Caco-2 (cell line): ENCODE measurements at regions not wholly inside any gene's neighbourhood (a gene's known extent, or its start where the extent isn't known, plus 50 kb on each side); places are given as distances from the start of the nearest gene placed in this dataset.

ENCODE experiments used
- BruUV-seq: library from RNA; stranded (reverse); fragments of 400-500 nt; replicated peaks from 2 replicates; lab custom pipeline; 2021; lab: Mats Ljungman, UMichigan
- CTCF ChIA-PET: fragments of 300-600 bp; sonication (Branson Sonifier 250); formaldehyde crosslinking; loops from one replicate; lab custom pipeline; 2022; ENCODE audit warnings: antibody characterized with exemption; lab: Charles Lee
- POLR2A ChIA-PET: fragments of 300-600 bp; sonication (Branson Sonifier 250); formaldehyde crosslinking; loops from one replicate; lab custom pipeline; 2022; ENCODE audit warnings: antibody characterized with exemption; lab: Charles Lee
- DNase-seq, 2 experiments: peaks; one replicate each; pipeline versions ENCODE4 v3.0.0 to v3.0.0-alpha.2; 2020 to 2022
- H3K27me3 ChIP-seq: replicated peaks from 2 replicates; pipeline ENCODE4 v1.6.0; 2011; ENCODE audit warnings: low read length; ENCODE audit not compliant: control insufficient read depth, insufficient read depth
- H3K36me3 ChIP-seq: 2 replicates; pipeline ENCODE4 v1.5.1; 2011; ENCODE audit warnings: low read length; ENCODE audit not compliant: control insufficient read depth, insufficient read depth
- H3K4me1 ChIP-seq: fragments of 250-450 bp; sonication (Bioruptor Pico); 2 replicates; pipeline ENCODE4 v1.5.1; 2020; ENCODE audit warnings: mild to moderate bottlenecking
- H3K4me3 ChIP-seq: 2 replicates; pipeline ENCODE4 v1.5.1; 2011; ENCODE audit warnings: low read depth, mild to moderate bottlenecking, control low read depth, low read length
- H3K9me3 ChIP-seq: fragments of 250-450 bp; sonication (Bioruptor Pico); 2 replicates; pipeline ENCODE4 v1.5.1; 2020; ENCODE audit warnings: mild to moderate bottlenecking, moderate library complexity
- H3K27ac Mint-ChIP-seq: one replicate; pipeline ENCODE4 v1.8.0; 2022; ENCODE audit warnings: mixed read lengths; ENCODE audit not compliant: unreplicated experiment
- H3K27me3 Mint-ChIP-seq: one replicate; pipeline ENCODE4 v1.8.0; 2022; ENCODE audit warnings: mixed read lengths; ENCODE audit not compliant: insufficient read depth, unreplicated experiment
- H3K36me3 Mint-ChIP-seq: one replicate; pipeline ENCODE4 v1.8.0; 2022; ENCODE audit warnings: mild to moderate bottlenecking, mixed read lengths; ENCODE audit not compliant: insufficient read depth, unreplicated experiment
- H3K4me1 Mint-ChIP-seq: one replicate; pipeline ENCODE4 v1.8.0; 2022; ENCODE audit warnings: low read depth, mixed read lengths; ENCODE audit not compliant: unreplicated experiment
- H3K4me3 Mint-ChIP-seq: one replicate; pipeline ENCODE4 v1.8.0; 2022; ENCODE audit warnings: mild to moderate bottlenecking, moderate library complexity, mixed read lengths; ENCODE audit not compliant: unreplicated experiment
- H3K9me3 Mint-ChIP-seq: one replicate; pipeline ENCODE4 v1.8.0; 2022; ENCODE audit warnings: mixed read lengths; ENCODE audit not compliant: unreplicated experiment
- intact Hi-C: fragments of 100-400 bp; cut with micrococcal nuclease; formaldehyde crosslinking; loops from one replicate; pipeline ENCODE4 v1.10.0; 2022; ENCODE audit not compliant: unreplicated experiment
- TF ChIP-seq, protein P1 (sequence below), 2 experiments: fragments of 200-600 bp in 1 of 2; IDR thresholded peaks; 1 replicate in 1 of 2; 2 replicates in 1 of 2; pipeline versions ENCODE4 v1.5.1 to v1.8.0; 2011 to 2022; ENCODE audit warnings: antibody characterized with exemption in 1 of 2, control low read depth in 1 of 2, inconsistent platforms in 1 of 2, low read depth in 1 of 2, low read length in 1 of 2, mild to moderate bottlenecking in 1 of 2, moderate library complexity in 1 of 2; ENCODE audit not compliant: insufficient read depth in 1 of 2, severe bottlenecking in 1 of 2, unreplicated experiment in 1 of 2

GRCh38 chr2:182595650-182596049, 120.4 kb upstream of the DNAJC10 start:
- CTCF ChIA-PET = no interaction called here
- H3K4me3 ChIP-seq = no peak overlapping the region
- Mint-ChIP-seq H3K4me1 (peaks cover 12% of the 10 kb centered on the region), H3K9me3 (no peaks in the 10 kb centered on the region), H3K36me3 (no peaks in the 10 kb centered on the region), H3K27ac (no peak overlapping the region), H3K4me3 (no peak overlapping the region), H3K27me3 (peaks cover 3% of the 10 kb centered on the region)
- BruUV-seq = no TSS peak
- H3K27me3 ChIP-seq = no peaks in the 10 kb centered on the region
- intact Hi-C loops = no loop called here
- H3K36me3 ChIP-seq = no peaks in the 10 kb centered on the region
- H3K4me1 ChIP-seq = peaks cover 5% of the 10 kb centered on the region
- 0 out of 2 replicates have a peak, but pooled peaks cover 5% of the 10 kb centered on the region for H3K9me3 ChIP-seq
- TF ChIP-seq, protein P1, sequence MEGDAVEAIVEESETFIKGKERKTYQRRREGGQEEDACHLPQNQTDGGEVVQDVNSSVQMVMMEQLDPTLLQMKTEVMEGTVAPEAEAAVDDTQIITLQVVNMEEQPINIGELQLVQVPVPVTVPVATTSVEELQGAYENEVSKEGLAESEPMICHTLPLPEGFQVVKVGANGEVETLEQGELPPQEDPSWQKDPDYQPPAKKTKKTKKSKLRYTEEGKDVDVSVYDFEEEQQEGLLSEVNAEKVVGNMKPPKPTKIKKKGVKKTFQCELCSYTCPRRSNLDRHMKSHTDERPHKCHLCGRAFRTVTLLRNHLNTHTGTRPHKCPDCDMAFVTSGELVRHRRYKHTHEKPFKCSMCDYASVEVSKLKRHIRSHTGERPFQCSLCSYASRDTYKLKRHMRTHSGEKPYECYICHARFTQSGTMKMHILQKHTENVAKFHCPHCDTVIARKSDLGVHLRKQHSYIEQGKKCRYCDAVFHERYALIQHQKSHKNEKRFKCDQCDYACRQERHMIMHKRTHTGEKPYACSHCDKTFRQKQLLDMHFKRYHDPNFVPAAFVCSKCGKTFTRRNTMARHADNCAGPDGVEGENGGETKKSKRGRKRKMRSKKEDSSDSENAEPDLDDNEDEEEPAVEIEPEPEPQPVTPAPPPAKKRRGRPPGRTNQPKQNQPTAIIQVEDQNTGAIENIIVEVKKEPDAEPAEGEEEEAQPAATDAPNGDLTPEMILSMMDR (IDR thresholded peaks at IDR 0.05; ENCODE audit: insufficient read depth in 1 of 2, low read depth in 1 of 2, low read length in 1 of 2, severe bottlenecking in 1 of 2, unreplicated experiment in 1 of 2) = no peak
- POLR2A ChIA-PET = no interaction called here
- DNase-seq = no peak

GRCh38 chr2:182597570-182598295, 118.3 kb upstream of the DNAJC10 start:
- Mint-ChIP-seq H3K36me3 (no peaks in the 10 kb centered on the region), H3K27ac (no peak overlapping the region), H3K27me3 (peaks cover 3% of the 10 kb centered on the region), H3K4me1 (peaks cover 12% of the 10 kb centered on the region), H3K4me3 (no peak overlapping the region), H3K9me3 (no peaks in the 10 kb centered on the region)
- POLR2A ChIA-PET = no interaction called here
- intact Hi-C loops = loop anchor here (1.0 kb wide), 1 partner anchor 20 kb away; no protein-coding TSS in a partner anchor
- CTCF ChIA-PET = interaction anchor here (1.1 kb wide), 1 partner anchor 51 kb away, joined by 3 read pairs; no protein-coding TSS in a partner anchor
- BruUV-seq = no TSS peak
- no peaks in the 10 kb centered on the region for H3K36me3 ChIP-seq
- TF ChIP-seq, protein P1 (IDR thresholded peaks at IDR 0.05; ENCODE audit: insufficient read depth in 1 of 2, low read depth in 1 of 2, low read length in 1 of 2, severe bottlenecking in 1 of 2, unreplicated experiment in 1 of 2) = no peak
- H3K9me3 ChIP-seq = 0 out of 2 replicates have a peak, but pooled peaks cover 5% of the 10 kb centered on the region
- peaks cover 5% of the 10 kb centered on the region for H3K4me1 ChIP-seq
- H3K4me3 ChIP-seq = no peak overlapping the region
- no peaks in the 10 kb centered on the region for H3K27me3 ChIP-seq
- no peak for DNase-seq

DNA sequence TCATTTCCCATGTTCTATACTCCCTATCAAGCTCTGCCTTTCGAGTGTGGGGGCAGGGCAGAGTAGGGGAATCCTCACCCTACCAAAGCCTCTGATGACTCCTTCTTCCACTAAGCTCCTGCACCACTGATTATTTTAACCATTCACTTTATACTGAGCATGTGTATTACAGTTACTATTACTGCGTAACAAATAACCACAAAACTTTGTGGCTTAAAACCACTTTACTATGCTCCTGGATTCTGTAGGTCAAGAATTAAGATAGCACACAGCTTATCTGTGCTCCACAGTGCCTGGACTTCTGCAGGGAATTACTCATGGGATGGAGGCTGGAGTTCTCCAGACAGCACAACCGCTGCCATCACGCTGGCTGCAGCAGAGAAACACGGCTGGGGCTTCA, 117.4 kb upstream of the DNAJC10 start:
- peaks cover 12% of the 10 kb centered on the region for H3K4me1 Mint-ChIP-seq
- H3K4me3 ChIP-seq = no peak overlapping the region
- CTCF ChIA-PET = interaction anchor here (1.1 kb wide), 1 partner anchor 50 kb away, joined by 3 read pairs; no protein-coding TSS in a partner anchor
- no peak overlapping the region for H3K27ac Mint-ChIP-seq
- TF ChIP-seq, protein P1 (IDR thresholded peaks at IDR 0.05; ENCODE audit: insufficient read depth in 1 of 2, low read depth in 1 of 2, low read length in 1 of 2, severe bottlenecking in 1 of 2, unreplicated experiment in 1 of 2) = no peak
- H3K9me3 Mint-ChIP-seq = no peaks in the 10 kb centered on the region
- H3K9me3 ChIP-seq = 0 out of 2 replicates have a peak, but pooled peaks cover 5% of the 10 kb centered on the region
- H3K4me3 Mint-ChIP-seq = no peak overlapping the region
- H3K27me3 ChIP-seq = no peaks in the 10 kb centered on the region
- H3K36me3 ChIP-seq = no peaks in the 10 kb centered on the region
- H3K4me1 ChIP-seq = peaks cover 5% of the 10 kb centered on the region
- POLR2A ChIA-PET = no interaction called here
- no peak for DNase-seq
- H3K36me3 Mint-ChIP-seq = no peaks in the 10 kb centered on the region
- intact Hi-C loops = no loop called here
- BruUV-seq = no TSS peak
- H3K27me3 Mint-ChIP-seq = peaks cover 3% of the 10 kb centered on the region
